ENCODE measurements at regions not wholly inside any gene's neighbourhood (a gene's known extent, or its start where the extent isn't known, plus 50 kb on each side); places are given as distances from the start of the nearest gene placed in this dataset.

DNA sequence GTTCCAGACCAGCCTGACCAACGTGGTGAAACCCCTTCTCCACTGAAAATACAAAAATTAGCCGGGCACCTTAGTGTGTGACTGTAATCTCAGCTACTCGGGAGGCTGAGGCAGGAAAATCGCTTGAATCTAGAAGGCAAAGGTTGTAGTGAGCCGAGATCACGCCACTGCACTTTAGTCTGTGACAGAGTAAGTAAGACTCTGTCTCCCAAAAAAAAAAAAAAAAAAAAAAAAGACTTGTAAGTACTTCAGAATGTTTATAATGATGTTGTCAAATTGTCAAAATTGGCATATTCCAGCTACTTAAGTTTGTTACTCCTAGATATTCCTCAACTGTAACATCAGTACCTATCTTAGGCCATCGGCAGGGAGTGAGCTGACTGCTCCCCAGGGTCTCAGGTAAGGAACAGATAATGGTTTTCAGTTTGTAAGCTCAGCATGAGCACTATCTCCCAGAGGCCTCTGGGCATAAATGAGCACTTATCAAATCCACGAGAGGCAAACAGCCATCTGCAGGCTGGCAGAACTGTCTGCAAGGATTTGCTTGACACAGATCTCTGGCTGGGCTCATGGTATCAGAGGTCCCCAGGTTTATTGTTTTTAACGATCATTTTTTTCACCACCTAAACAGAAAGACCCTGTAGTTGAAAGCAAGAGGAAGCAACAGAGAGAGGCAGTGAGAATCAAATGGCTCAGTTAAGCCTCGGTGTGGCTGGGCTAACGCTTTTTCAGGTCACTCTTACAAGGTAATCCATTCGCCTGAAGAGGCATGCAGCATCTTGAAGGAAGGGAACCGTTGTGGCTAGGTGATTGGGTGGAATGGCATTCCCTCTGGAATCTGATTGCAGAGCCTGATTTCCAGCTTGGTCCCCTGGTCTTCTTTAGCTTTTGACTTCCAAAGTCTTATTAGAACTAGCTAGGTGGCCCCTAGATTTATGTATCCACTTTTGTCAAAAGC, 115.9 kb downstream of the LY86 start:
- TF ChIP-seq, protein P1, sequence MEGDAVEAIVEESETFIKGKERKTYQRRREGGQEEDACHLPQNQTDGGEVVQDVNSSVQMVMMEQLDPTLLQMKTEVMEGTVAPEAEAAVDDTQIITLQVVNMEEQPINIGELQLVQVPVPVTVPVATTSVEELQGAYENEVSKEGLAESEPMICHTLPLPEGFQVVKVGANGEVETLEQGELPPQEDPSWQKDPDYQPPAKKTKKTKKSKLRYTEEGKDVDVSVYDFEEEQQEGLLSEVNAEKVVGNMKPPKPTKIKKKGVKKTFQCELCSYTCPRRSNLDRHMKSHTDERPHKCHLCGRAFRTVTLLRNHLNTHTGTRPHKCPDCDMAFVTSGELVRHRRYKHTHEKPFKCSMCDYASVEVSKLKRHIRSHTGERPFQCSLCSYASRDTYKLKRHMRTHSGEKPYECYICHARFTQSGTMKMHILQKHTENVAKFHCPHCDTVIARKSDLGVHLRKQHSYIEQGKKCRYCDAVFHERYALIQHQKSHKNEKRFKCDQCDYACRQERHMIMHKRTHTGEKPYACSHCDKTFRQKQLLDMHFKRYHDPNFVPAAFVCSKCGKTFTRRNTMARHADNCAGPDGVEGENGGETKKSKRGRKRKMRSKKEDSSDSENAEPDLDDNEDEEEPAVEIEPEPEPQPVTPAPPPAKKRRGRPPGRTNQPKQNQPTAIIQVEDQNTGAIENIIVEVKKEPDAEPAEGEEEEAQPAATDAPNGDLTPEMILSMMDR (IDR thresholded peaks at IDR 0.05): no peak

DNA sequence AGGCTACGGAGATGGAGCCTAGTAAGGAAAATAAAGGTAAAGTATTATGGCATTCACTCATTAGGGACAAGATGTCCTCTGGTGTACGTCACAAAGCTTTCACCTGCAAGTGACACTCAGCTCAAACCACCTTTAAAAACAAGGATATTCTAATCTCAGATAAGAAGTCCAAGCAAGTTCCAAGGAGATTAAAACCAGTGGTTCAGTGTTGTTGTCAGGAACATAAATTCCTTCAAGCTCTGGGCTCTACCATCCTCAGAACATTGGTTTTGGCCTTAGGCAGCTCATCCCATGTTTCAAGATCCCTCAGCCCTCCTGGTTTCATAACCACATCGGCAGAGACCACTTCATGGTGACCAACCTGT, 116.5 kb downstream of the LY86 start:
- TF ChIP-seq, protein P1 (IDR thresholded peaks at IDR 0.05): no peak

DNA sequence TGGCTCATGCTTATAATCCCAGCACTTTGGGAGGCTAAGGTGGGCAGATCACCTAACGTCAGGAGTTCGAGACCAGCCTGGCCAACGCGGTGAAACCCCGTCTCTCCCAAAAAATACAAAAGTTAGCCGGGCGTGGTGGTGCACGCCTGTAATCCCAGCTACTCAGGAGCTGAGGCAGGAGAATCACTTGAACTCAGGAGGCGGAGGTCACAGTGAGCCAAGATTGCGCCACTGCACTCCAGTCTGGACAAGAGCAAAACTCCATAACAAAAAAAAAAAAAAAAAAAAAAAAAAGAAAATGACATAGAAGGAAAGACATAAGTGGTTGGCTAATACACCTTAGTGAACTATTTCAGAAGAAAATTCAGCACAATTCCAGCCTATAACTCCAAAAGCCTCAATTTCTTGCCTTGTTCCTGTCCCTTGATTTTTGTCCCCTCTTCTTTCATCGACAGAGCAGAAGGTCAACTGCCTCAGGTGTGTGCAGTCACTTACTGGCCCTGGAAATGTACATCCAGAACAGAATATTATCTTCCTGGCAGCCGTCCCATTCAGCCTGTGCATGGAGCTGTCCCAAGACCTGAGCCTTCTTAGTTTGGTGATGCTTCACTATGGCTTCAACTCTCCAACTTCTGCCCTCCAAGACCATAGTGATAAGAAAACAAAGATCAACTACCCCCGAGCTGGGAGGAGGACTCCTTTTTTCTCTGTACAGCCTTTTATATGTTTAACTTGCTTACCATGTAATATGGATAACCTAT, 117.6 kb downstream of the LY86 start:
- TF ChIP-seq, protein P1 (IDR thresholded peaks at IDR 0.05): no peak

GRCh38 chr6:6707143-6707542, 118.6 kb downstream of the LY86 start:
- TF ChIP-seq, protein P1 (IDR thresholded peaks at IDR 0.05): no peak

- TF ChIP-seq, protein P1 (IDR thresholded peaks at IDR 0.05): no peak
These were observed 120.6 kb downstream of the LY86 start for GRCh38 chr6:6709106-6709505.

DNA sequence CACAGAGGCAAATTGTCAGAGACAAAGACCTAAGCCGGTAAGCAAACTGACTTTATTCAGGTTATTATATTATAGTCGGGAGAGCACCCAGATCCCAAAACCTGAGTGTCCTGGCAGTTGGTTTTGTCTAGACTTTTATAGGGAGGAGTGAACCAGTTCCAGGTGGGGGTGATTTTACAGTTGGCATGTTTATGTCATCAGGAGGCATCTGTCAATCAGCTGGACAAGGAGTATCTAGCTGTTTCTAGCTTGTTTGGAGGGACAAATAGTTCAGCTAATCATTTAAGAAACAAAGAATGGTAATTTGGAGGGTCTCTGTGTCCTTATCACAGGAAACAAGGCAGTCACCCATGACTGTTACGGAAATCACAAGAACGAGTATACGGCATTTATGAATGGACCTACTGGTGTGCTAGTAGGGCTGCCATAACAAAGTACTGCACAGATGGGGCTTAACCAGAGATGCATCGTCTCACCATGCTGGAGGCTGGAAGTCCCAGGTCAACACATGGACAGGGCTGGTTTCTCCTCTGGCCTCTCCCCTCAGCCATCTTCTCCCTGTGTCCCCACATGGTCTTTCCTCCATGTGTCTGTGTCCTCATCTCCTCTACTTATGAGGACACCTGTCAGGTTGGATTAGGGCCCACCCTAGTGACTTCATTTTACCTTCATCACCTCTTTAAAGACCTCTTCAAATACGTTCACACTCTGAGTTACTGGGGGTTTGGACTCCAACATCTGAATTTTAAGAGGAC, 122.7 kb downstream of the LY86 start:
- TF ChIP-seq, protein P1 (IDR thresholded peaks at IDR 0.05): no peak

DNA sequence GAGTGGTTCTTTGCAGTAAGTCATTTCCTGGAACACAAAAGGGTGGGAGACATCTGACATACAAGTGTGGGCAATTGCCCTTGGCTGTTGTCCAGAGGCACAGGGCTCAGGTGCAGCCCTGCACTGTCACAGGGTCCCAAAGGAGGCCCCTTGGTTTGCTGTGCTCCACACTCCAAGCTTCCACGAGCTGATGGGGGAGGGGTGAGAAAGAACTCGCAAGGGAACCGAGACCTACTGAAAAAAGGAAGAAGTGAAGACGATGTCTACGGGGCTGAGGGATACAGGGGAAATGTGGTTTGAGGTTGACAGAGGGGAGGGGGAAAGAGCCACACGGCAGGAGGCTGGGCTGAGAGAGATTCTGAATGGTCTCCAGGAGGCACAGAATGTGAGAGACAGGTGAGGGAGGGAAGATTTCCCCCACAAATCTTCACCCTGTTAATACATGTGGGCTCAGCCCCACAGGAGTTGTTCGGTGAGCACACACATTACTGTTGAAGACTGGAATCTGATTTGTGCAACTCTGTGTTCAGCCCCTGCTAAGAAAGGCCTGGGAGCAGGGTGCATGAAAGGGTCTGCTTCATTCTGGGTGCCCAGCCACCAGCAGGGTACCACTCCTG, 123.4 kb downstream of the LY86 start:
- TF ChIP-seq, protein P1 (IDR thresholded peaks at IDR 0.05): no peak
